ENCODE measurements at regions not wholly inside any gene's neighbourhood (a gene's known extent, or its start where the extent isn't known, plus 50 kb on each side); places are given as distances from the start of the nearest gene placed in this dataset.

DNA sequence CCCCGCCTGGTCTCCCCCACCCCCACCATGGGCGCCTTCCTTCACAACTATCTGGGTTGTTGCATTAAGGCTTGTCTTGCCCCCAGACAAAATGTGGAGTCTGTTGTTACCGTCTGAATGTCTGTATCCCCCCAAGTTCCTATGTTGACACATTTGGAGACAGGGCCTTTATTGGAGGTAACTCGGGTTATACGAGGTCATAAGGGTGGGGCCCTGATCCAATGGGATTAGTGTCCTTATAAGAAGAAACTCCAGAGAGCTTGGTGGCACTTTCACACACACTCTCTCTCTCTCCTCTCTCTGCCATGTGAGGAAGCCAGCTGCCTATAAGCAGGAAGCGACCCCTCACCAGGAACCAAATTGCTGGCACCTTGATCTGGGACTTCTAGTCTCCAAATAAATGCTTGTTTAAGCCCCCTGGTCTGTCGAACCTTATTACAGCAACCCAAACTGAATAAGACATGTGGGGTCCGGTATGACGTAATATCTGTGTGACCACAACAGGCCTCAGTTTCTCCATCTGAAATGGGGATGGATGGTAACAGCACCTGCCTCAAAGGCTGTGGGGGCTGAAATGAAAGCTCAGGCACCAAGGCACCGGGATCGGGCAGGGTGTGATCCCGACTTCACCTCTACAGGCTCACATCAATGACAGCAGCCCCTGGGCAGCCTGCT, 222.3 kb downstream of the CTTN start:
- H3K27ac ChIP-seq: no peak overlapping the region
- H3K4me3 ChIP-seq: no peak overlapping the region
- 91 to 95% methylated on average over 11 to 12 of the region's 12 CpGs for WGBS, 2 donors
- no peaks in the 10 kb centered on the region for H3K27me3 ChIP-seq
- TF ChIP-seq EP300 (IDR thresholded peaks at IDR 0.05): no peak
- no peak for TF ChIP-seq POLR2A (IDR thresholded peaks at IDR 0.05)
- TF ChIP-seq, protein P1, sequence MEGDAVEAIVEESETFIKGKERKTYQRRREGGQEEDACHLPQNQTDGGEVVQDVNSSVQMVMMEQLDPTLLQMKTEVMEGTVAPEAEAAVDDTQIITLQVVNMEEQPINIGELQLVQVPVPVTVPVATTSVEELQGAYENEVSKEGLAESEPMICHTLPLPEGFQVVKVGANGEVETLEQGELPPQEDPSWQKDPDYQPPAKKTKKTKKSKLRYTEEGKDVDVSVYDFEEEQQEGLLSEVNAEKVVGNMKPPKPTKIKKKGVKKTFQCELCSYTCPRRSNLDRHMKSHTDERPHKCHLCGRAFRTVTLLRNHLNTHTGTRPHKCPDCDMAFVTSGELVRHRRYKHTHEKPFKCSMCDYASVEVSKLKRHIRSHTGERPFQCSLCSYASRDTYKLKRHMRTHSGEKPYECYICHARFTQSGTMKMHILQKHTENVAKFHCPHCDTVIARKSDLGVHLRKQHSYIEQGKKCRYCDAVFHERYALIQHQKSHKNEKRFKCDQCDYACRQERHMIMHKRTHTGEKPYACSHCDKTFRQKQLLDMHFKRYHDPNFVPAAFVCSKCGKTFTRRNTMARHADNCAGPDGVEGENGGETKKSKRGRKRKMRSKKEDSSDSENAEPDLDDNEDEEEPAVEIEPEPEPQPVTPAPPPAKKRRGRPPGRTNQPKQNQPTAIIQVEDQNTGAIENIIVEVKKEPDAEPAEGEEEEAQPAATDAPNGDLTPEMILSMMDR (IDR thresholded peaks at IDR 0.05): no peak
- no peak for DNase-seq (ENCODE audit: low spot score in 2 of 2)
- no peaks in the 10 kb centered on the region for H3K4me1 ChIP-seq
- no peaks in the 10 kb centered on the region for H3K36me3 ChIP-seq
- peaks cover 0 to 14% (median 0%) of the 10 kb centered on the region in 4 donors for H3K9me3 ChIP-seq

GRCh38 chr11:70621241-70621640, 222.9 kb downstream of the CTTN start:
- no peak for DNase-seq (ENCODE audit: low spot score in 2 of 2)

DNA sequence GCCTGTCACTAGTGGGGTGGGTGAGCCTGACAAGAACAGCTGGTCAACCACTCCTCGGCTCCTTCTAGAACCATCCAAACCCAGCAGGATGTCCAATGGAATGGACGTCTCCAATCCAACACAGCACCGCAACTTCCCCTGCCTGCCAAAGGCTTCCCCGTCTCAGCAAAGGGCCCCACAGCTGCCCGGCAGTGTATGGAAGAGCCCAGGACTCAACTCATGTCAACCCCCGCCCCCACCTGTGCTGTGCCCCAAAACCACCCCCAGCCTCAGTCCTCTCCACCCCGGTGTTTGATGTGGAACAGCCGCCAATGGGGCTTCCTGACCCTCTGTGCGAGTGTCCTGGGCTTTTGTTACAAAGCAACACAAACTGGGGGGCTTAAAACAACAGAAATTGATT, 223.8 kb downstream of the CTTN start:
- H3K27me3 ChIP-seq: no peaks in the 10 kb centered on the region
- no peaks in the 10 kb centered on the region for H3K36me3 ChIP-seq
- no peak for DNase-seq (ENCODE audit: low spot score in 2 of 2)
- 91 to 97% methylated on average over 6 to 9 of the region's 9 CpGs for WGBS, 2 donors
- H3K9me3 ChIP-seq: peaks cover 0 to 6% (median 0%) of the 10 kb centered on the region in 4 donors
- H3K4me1 ChIP-seq: no peaks in the 10 kb centered on the region
- H3K4me3 ChIP-seq: no peak overlapping the region
- H3K27ac ChIP-seq: no peak overlapping the region
- TF ChIP-seq EP300 (IDR thresholded peaks at IDR 0.05) (no peak), POLR2A (IDR thresholded peaks at IDR 0.05) (no peak)
- TF ChIP-seq, protein P1 (IDR thresholded peaks at IDR 0.05): no peak

More at GRCh38 chr11:70621241-70621640, 222.9 kb downstream of the CTTN start:
- 92 to 93% methylated on average over 6 of the region's 6 CpGs for WGBS, 2 donors
- H3K27me3 ChIP-seq: no peaks in the 10 kb centered on the region
- no peaks in the 10 kb centered on the region for H3K36me3 ChIP-seq
- H3K27ac ChIP-seq: no peak overlapping the region
- no peaks in the 10 kb centered on the region for H3K4me1 ChIP-seq
- no peak for TF ChIP-seq POLR2A (IDR thresholded peaks at IDR 0.05)
- TF ChIP-seq, protein P1 (IDR thresholded peaks at IDR 0.05): no peak
- no peak for TF ChIP-seq EP300 (IDR thresholded peaks at IDR 0.05)
- H3K9me3 ChIP-seq: peaks cover 0 to 8% (median 0%) of the 10 kb centered on the region in 4 donors
- no peak overlapping the region for H3K4me3 ChIP-seq

DNA sequence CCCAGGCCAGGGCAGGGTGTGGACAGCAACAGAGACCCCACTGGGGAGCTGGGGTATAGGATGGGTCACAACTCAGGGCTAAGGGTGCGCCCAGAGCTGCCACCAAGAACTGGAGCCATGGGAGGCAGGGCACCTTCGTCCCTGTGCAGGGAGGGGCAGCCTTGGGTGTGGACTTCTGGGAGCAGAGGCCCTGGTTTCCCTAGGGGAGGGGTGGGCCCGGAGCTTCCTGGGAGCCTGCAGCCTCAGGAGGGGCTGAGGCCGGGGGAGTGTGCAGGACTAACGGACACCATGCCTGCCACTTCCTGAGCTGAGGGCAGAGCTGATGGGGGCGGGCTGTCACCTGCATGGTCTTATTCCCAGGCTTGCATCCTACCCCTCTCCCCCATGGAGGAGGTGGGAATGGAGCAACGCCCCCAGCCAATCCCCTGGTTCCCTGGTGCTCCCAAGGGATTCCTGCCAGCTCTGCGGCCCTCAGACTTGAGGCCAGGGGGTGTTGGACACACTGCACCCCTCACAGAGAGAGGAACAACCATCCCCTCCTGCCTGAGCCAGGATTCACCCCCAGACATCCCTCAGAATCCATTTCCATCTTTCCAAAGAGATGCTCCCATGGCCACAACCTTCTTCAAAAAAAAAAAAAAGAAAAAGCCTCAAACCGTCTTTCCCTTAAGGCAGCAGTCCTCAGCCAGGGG, 225.7 kb downstream of the CTTN start:
- DNase-seq (ENCODE audit: low spot score in 2 of 2): no peak
- peaks cover 0 to 6% (median 0%) of the 10 kb centered on the region in 4 donors for H3K9me3 ChIP-seq
- H3K36me3 ChIP-seq: no peaks in the 10 kb centered on the region
- 60 to 83% methylated on average over 4 to 9 of the region's 9 CpGs for WGBS, 2 donors
- no peak overlapping the region for H3K27ac ChIP-seq
- no peaks in the 10 kb centered on the region for H3K27me3 ChIP-seq
- H3K4me1 ChIP-seq: peaks cover 0 to 11% (median 0%) of the 10 kb centered on the region in 4 donors
- TF ChIP-seq, protein P1 (IDR thresholded peaks at IDR 0.05): no peak
- no peak for TF ChIP-seq POLR2A (IDR thresholded peaks at IDR 0.05)
- TF ChIP-seq EP300 (IDR thresholded peaks at IDR 0.05): no peak
- H3K4me3 ChIP-seq: no peak overlapping the region

GRCh38 chr11:70624598-70624993, 226.3 kb downstream of the CTTN start:
- no peak for DNase-seq (ENCODE audit: low spot score in 2 of 2)
- Histone ChIP-seq H3K27me3 (no peaks in the 10 kb centered on the region), H3K27ac (no peak overlapping the region), H3K9me3 (peaks cover 0 to 6% (median 0%) of the 10 kb centered on the region in 4 donors), H3K4me1 (peaks cover 0 to 15% (median 0%) of the 10 kb centered on the region in 4 donors), H3K36me3 (no peaks in the 10 kb centered on the region), H3K4me3 (no peak overlapping the region)
- TF ChIP-seq, protein P1 (IDR thresholded peaks at IDR 0.05): no peak
- TF ChIP-seq EP300 (IDR thresholded peaks at IDR 0.05) (no peak), POLR2A (IDR thresholded peaks at IDR 0.05) (no peak)
- 31 to 79% methylated on average over 3 to 10 of the region's 10 CpGs for WGBS, 2 donors
